RWPE2 (cell line): ENCODE measurements at regions not wholly inside any gene's neighbourhood (a gene's known extent, or its start where the extent isn't known, plus 50 kb on each side); places are given as distances from the start of the nearest gene placed in this dataset.

ENCODE experiments used
- ATAC-seq: fragments of 200-7000 bp; cut with Tn5 transposase; 3 replicates; pipeline ENCODE4 v1.9.1; 2021; ENCODE audit warnings: low read depth
- DNase-seq: peaks from one replicate; pipeline ENCODE4 v3.0.0-alpha.2; 2020; ENCODE audit warnings: low spot score
- H3K27ac ChIP-seq: fragments of 450-650 bp; 2 replicates; pipeline ENCODE4 v1.5.1; 2017; ENCODE audit warnings: mild to moderate bottlenecking; ENCODE audit not compliant: poor library complexity, severe bottlenecking
- H3K27me3 ChIP-seq: fragments of 250-450 bp; sonication (Bioruptor Pico); 2 replicates; pipeline ENCODE4 v1.5.1; 2021; ENCODE audit warnings: mild to moderate bottlenecking, moderate library complexity; ENCODE audit not compliant: insufficient read depth, poor library complexity, severe bottlenecking
- H3K36me3 ChIP-seq: fragments of 250-450 bp; sonication (Bioruptor Pico); 2 replicates; pipeline ENCODE4 v1.5.1; 2020; ENCODE audit warnings: low read depth, mild to moderate bottlenecking, moderate library complexity
- H3K4me1 ChIP-seq: fragments of 250-450 bp; sonication (Bioruptor Pico); 2 replicates; pipeline ENCODE4 v1.5.1; 2021; ENCODE audit warnings: mild to moderate bottlenecking, moderate library complexity; ENCODE audit not compliant: insufficient read depth, poor library complexity, severe bottlenecking
- H3K4me3 ChIP-seq: fragments of 250-450 bp; sonication (Bioruptor Pico); 2 replicates; pipeline ENCODE4 v1.5.1; 2021; ENCODE audit warnings: mild to moderate bottlenecking, moderate library complexity; ENCODE audit not compliant: severe bottlenecking
- H3K9me3 ChIP-seq: fragments of 250-450 bp; sonication (Bioruptor Pico); 2 replicates; pipeline ENCODE4 v1.5.1; 2021; ENCODE audit warnings: mild to moderate bottlenecking, moderate library complexity; ENCODE audit not compliant: severe bottlenecking
- CTCF ChIP-seq: fragments of 450-650 bp; IDR thresholded peaks from one replicate; pipeline ENCODE4 v1.5.1; 2017; ENCODE audit warnings: mild to moderate bottlenecking, moderate library complexity; ENCODE audit not compliant: poor library complexity, severe bottlenecking

GRCh38 chr6:133715270-133715669, 173.6 kb upstream of the TCF21 start:
- Histone ChIP-seq H3K27ac (no peak overlapping the region), H3K4me3 (no peak overlapping the region), H3K9me3 (no peaks in the 10 kb centered on the region), H3K36me3 (no peaks in the 10 kb centered on the region), H3K4me1 (no peaks in the 10 kb centered on the region), H3K27me3 (no peaks in the 10 kb centered on the region)
- DNase-seq (no peak), ATAC-seq (no peak)
- TF ChIP-seq CTCF = no peak

- H3K9me3 ChIP-seq = peaks cover 5% of the 10 kb centered on the region
- H3K4me3 ChIP-seq = no peak overlapping the region
- no peak for TF ChIP-seq CTCF
- no peak for DNase-seq
- no peaks in the 10 kb centered on the region for H3K4me1 ChIP-seq
- no peaks in the 10 kb centered on the region for H3K27me3 ChIP-seq
- ATAC-seq = peak; percentile 58; the same call in 2 of the 3 replicates
- H3K36me3 ChIP-seq = no peaks in the 10 kb centered on the region
- H3K27ac ChIP-seq = peak overlapping the region; percentile 14
Observed at GRCh38 chr6:133724726-133725125, 164.2 kb upstream of the TCF21 start.

- no peaks in the 10 kb centered on the region for H3K4me1 ChIP-seq
- ATAC-seq (no peak), DNase-seq (no peak)
- no peaks in the 10 kb centered on the region for H3K36me3 ChIP-seq
- H3K27me3 ChIP-seq = no peaks in the 10 kb centered on the region
- no peak for TF ChIP-seq CTCF
- no peak overlapping the region for H3K27ac ChIP-seq
- peaks cover 5% of the 10 kb centered on the region for H3K9me3 ChIP-seq
- H3K4me3 ChIP-seq = no peak overlapping the region
Observed at GRCh38 chr6:133726188-133726587, 162.7 kb upstream of the TCF21 start.

GRCh38 chr6:133730881-133731280, 158.0 kb upstream of the TCF21 start:
- no peak overlapping the region for H3K4me3 ChIP-seq
- H3K9me3 ChIP-seq = peaks cover 5% of the 10 kb centered on the region
- DNase-seq (no peak), ATAC-seq (no peak)
- no peaks in the 10 kb centered on the region for H3K4me1 ChIP-seq
- H3K27ac ChIP-seq = no peak overlapping the region
- no peak for TF ChIP-seq CTCF
- no peaks in the 10 kb centered on the region for H3K27me3 ChIP-seq
- no peaks in the 10 kb centered on the region for H3K36me3 ChIP-seq

GRCh38 chr6:133740218-133740617, 148.7 kb upstream of the TCF21 start:
- TF ChIP-seq CTCF = no peak
- H3K27ac ChIP-seq = no peak overlapping the region

More at GRCh38 chr6:133740218-133740617, 148.7 kb upstream of the TCF21 start:
- no peaks in the 10 kb centered on the region for H3K27me3 ChIP-seq
- ATAC-seq (no peak), DNase-seq (no peak)
- no peaks in the 10 kb centered on the region for H3K36me3 ChIP-seq
- peaks cover 9% of the 10 kb centered on the region for H3K4me1 ChIP-seq
- no peaks in the 10 kb centered on the region for H3K9me3 ChIP-seq
- H3K4me3 ChIP-seq = no peak overlapping the region
